D341Med (cell line): ENCODE measurements at regions not wholly inside any gene's neighbourhood (a gene's known extent, or its start where the extent isn't known, plus 50 kb on each side); places are given as distances from the start of the nearest gene placed in this dataset.
A peak's percentile ranks its signal among the peaks of the same experiment; 100 is the strongest.

Experiments
- DNase-seq: peaks from one replicate; pipeline ENCODE4 v3.0.0; 2012; ENCODE audit warnings: low spot score

DNA sequence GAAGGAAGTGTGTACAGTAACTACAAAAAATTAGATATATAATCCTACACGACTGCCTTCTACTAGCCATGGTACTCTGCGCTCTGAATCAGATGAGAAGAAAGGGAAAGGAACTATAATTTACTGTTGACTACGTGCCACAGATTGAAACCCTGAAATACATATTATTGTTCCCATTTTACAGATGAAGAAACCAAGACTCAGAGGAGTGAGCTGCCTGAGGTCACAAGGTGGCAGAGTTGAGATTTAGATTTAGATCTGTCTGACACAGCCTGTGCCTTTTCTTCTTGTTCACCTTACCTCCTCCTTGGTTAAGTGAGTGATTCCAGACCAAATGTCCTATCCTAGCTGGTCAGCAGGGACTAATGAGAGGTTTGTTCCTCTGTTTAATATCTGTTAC, 61.6 kb upstream of the OR4E1 start:
- no peak for DNase-seq

DNA sequence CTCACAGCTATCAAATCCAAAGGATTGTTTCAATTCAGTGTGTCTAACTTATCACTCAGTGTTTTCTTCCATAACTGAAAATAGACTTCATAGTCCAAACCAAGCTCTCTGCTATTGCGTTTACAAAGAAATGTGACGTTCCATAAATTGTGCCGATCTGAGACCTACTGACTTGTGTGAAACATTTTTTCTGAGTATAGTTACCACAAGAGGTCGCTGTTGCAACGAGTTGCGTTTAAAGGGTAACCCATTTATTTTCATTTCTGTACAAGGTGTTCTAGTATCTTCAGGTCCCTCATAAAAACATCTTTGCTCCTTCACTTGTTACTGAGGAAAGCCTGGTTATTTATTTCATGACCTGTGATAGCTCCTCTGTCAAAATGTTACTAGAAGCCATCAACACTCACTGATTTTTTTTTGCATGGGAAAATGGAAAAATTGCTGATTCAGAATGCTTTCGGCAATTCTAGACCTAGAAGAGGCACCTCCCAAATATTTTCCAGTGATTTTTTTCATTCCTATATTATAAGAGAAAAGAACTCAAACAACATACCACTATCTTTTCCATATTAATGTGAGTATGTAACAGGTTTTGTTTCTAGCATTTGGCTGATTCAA, 60.9 kb upstream of the OR4E1 start:
- peak; percentile 43 for DNase-seq

DNA sequence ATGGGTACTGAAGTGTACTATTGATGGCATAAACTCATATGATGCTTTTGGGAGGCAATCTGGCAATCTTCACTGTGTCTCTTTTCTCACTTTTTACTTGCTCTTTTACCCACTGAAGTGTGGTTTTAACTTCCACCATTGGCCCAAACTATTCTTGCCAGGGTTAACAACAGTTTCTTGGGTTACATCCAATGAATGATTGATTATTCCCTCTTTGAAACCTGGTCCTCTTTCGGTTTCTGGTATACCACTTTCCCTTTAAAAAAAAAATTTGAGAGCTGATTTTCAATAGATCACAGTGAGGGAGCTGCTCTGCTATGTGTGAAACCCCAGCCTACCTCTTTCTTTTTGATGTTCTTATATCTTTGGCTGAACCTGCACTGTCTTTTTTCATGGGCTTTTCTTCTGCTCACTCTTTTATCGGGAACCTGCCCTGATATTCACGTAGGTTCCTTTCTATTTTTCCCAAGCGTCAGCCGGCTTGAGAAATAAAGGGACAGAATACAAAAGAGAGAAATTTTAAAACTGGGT, 56.1 kb upstream of the OR4E1 start:
- no peak for DNase-seq

DNA sequence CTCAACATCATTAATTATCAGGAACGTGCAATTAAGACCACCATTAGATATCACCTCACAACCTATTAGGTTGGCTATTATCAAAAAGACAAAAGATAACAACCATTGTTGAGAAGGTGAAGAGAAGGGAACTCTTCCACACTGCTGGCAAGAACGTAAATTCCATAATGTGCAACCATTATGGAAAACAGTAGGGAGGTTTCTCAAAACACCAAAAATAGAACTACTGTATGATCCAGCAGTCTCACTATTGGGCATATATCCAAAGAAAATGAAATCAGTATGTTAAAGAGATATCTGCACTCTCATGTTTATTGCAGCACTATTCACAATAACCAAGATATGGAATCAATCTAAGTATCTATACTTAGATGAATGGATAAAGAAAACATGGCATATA, 51.6 kb upstream of the OR4E1 start:
- no peak for DNase-seq

DNA sequence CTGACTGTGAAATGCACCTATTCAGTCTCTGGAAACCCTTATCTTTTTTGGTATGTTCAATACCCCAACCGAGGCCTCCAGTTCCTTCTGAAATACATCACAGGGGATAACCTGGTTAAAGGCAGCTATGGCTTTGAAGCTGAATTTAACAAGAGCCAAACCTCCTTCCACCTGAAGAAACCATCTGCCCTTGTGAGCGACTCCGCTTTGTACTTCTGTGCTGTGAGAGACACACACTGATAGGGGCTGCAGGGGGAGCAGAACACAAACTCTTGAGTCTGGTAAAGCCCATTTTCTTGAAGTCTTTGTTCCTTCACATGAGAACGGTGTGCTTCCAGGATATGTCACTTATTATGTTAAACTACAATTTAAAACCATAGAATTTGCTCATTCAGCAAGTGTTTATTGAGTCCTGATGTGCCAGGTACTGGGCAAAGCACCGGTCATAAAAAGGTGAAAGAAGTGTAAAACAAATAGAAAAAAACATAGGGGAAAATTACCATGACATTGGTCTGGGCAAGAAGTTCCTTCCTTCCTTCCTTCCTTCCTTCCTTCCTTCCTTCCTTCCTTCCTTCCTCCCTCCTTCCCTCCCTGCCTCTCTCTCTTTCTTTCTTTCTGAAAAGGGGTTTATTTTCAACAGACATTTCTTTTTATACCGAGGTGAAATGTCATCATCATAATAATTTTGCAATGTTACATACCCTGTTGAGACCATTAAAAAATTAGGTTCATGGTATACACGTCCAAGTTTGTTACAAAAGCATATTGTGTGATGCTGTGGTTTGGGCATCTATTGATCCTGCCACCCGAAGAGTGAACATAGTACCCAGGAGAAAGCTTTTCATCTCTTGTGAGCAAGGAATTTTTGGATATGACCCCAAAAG, 50.7 kb upstream of the OR4E1 start:
- no peak for DNase-seq

DNA sequence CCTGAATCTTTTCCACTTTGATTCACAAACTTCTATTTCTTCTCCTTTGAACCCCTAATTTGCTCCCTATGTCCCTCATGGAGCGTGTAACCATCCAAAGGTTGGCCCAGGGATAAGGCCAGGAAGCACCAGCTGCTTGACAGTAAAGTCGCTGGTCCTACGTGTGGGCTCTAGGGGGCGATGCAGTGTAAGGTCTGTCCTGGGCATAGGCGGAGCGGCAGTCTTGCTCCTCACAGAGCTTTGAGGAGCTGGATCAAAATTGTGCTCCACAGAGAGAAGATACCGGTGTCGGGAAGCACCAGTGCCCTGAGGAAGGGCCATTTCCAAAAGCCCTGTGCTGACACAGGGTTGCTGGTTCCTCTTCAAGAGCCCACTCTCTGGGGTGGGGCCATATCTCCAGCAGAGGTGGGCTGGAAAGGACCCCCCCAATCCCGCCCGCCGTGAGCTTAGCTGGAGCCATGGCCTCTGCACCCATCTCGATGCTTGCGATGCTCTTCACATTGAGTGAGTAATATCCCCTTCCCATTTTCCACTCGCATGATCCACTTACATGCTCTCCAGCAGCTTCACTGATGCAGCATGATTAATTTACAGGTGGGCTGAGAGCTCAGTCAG, 49.9 kb upstream of the OR4E1 start:
- DNase-seq = peak; percentile 65
